Subcutaneous abdominal adipose tissue (tissue), 5 donors: ENCODE measurements at regions not wholly inside any gene's neighbourhood (a gene's known extent, or its start where the extent isn't known, plus 50 kb on each side); places are given as distances from the start of the nearest gene placed in this dataset.

Source experiments
- H3K27ac ChIP-seq: one replicate; pipeline ENCODE4 v1.7.0; 2013; ENCODE audit warnings: low read depth, mild to moderate bottlenecking, inconsistent platforms, low read length, moderate library complexity
- H3K27me3 ChIP-seq, 5 donors: one replicate each; pipeline ENCODE4 v1.7.0; 2013; ENCODE audit warnings: low read length in 5 of 5, inconsistent platforms in 1 of 5; ENCODE audit not compliant: control insufficient read depth in 5 of 5, insufficient read depth in 4 of 5
- H3K36me3 ChIP-seq, 5 donors: one replicate each; pipeline ENCODE4 v1.7.0; 2013; ENCODE audit warnings: low read length in 5 of 5; ENCODE audit not compliant: control insufficient read depth in 5 of 5, insufficient read depth in 5 of 5
- H3K4me1 ChIP-seq, 5 donors: one replicate each; pipeline ENCODE4 v1.7.0; 2013; ENCODE audit warnings: low read length in 5 of 5, mild to moderate bottlenecking in 3 of 5, moderate library complexity in 1 of 5; ENCODE audit not compliant: control insufficient read depth in 5 of 5, insufficient read depth in 5 of 5
- H3K4me3 ChIP-seq, 5 donors: one replicate each; pipeline ENCODE4 v1.7.0; 2013; ENCODE audit warnings: low read length in 5 of 5, low read depth in 1 of 5
- H3K9ac ChIP-seq, 5 donors: one replicate each; pipeline ENCODE4 v1.7.0; 2013; ENCODE audit warnings: low read length in 5 of 5, mild to moderate bottlenecking in 4 of 5, moderate library complexity in 3 of 5
- H3K9me3 ChIP-seq, 5 donors: one replicate each; pipeline ENCODE4 v1.7.0; 2013; ENCODE audit warnings: low read length in 5 of 5; ENCODE audit not compliant: control insufficient read depth in 5 of 5
- donor health status: healthy.
- donor health status: healthy.
- donor health status: healthy.
- donor health status: healthy.
- donor health status: healthy.

DNA sequence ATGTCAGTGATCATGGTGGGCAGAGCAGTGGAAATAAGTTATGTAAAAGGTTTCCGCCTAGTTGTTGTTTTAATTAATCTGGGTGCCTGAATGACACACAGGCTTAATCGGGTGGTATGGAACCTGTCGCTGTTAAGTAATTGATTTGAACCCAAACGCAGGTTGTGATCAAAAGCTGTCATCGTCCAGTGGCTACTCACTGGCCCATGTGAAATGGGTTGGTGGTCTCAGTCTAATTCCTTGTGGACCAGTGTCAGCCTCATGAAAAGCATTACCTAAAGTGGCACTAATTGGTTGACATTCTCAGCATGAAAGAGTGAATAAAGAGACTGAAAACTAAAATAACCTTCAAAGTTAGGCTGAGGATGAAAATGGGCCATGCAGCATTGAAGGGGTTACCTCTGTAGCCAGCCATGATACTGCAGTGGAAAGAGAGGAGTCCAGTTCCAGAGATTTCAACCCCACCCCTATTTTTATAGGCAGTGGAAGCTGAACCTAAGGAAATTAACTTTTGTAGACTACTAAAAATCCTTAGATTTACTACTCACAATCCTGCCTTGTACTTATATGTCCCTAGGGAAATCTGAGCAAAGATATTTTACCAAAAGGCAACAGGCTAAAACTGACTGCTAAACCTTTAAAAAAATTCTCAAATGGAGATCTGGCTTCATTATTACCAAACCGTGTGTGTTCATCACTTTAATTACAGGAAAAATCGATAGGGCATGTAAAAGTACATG lies 251.7 kb upstream of the TENM3 start:
- no peak overlapping the region for H3K27ac ChIP-seq
- no peak overlapping the region for H3K4me3 ChIP-seq
- no peaks in the 10 kb centered on the region for H3K36me3 ChIP-seq
- no peaks in the 10 kb centered on the region for H3K4me1 ChIP-seq
- H3K9me3 ChIP-seq = no peaks in the 10 kb centered on the region
- H3K27me3 ChIP-seq = no peaks in the 10 kb centered on the region
- H3K9ac ChIP-seq = no peak overlapping the region

DNA sequence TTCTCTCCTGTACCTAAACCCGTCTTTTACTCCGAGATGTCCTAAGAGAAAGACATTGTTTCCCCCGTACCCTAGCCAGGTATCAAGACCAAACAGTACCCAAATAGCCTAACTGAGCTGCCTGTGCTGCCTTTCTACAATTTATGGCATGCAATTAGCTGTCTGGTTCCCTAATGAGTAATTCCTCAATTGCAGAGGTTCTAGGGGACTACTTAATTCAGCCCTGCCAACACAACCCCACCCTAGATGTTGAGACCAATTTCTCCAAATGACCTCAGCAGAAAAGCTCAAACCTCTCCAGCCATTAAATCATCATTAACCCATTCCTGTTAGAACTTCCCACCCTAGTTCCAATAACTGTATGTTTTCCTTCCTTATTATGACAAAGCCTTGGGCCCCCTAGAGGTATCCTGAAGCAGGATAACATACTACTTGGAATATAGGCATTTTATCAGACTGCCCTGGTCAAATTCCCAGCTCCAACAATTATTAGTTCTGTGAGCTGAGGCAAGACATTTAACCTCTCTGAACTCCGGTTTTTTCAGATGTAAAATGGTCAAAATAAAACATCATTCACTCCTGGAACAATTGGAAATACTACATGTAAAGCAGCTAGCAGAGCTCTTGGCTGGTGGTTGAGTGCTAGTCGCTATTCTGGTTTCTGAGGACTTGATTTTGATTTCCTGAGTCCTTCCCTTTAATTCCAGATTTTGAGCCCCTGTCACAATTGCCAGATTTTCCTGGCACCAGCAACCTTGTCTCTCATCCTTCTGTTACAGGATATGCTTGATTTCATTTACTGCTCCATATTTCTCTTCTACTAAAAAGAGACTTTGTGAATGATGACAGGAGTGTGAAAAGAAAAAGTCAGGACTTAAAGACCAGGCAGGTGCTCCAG lies 244.6 kb upstream of the TENM3 start:
- no peaks in the 10 kb centered on the region for H3K4me1 ChIP-seq
- no peaks in the 10 kb centered on the region for H3K27me3 ChIP-seq
- no peaks in the 10 kb centered on the region for H3K36me3 ChIP-seq
- H3K9ac ChIP-seq = no peak overlapping the region
- H3K9me3 ChIP-seq = no peaks in the 10 kb centered on the region
- H3K4me3 ChIP-seq = no peak overlapping the region
- no peak overlapping the region for H3K27ac ChIP-seq

DNA sequence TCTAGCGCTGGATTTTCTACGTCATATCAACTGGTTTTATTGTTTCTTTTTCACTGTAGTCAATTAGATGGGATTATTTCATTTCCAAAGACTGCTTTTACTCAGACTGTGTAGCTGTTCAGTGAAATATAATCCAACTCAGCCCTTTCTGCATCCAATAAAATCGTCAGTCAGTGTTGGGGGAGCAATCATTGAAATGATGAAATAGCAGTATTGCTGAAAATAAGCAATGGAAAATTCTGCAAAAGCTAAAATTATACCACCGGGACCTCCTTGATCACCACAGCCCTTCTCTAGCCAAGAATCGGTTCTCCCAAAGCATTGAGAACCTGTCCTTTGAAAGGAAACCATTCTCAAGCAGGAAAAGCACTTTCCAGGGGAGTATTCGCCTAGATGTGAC lies 243.1 kb upstream of the TENM3 start:
- Histone ChIP-seq H3K4me3 (no peak overlapping the region), H3K27ac (no peak overlapping the region), H3K36me3 (no peaks in the 10 kb centered on the region), H3K4me1 (no peaks in the 10 kb centered on the region), H3K9me3 (no peaks in the 10 kb centered on the region), H3K9ac (no peak overlapping the region), H3K27me3 (no peaks in the 10 kb centered on the region)

- no peaks in the 10 kb centered on the region for H3K4me1 ChIP-seq
- H3K9ac ChIP-seq = no peak overlapping the region
- H3K27ac ChIP-seq = no peak overlapping the region
- no peak overlapping the region for H3K4me3 ChIP-seq
- no peaks in the 10 kb centered on the region for H3K9me3 ChIP-seq
- H3K27me3 ChIP-seq = no peaks in the 10 kb centered on the region
- no peaks in the 10 kb centered on the region for H3K36me3 ChIP-seq
Observed at GRCh38 chr4:182010876-182011275, 232.3 kb upstream of the TENM3 start.

DNA sequence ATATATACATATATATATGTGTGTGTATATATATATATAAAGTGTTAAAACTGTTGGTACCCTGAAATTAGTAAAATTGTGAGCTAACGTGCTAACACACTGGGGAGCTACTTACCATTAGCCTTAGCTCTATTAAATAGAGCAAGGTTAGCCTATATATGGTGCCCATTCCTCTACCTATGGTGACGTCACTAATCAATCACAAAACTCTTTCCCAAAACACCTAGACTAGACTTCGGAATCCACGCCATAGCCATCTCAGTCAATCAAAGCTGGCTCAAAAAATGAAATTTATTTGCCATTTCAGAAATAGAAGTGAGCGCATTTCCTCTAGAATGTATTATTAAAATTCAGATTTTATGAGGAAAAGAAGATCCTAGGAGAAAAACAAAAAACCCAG lies 229.0 kb upstream of the TENM3 start:
- no peak overlapping the region for H3K4me3 ChIP-seq
- H3K36me3 ChIP-seq = no peaks in the 10 kb centered on the region
- H3K9me3 ChIP-seq = peaks cover 0 to 4% (median 2%) of the 10 kb centered on the region in 5 donors
- H3K4me1 ChIP-seq = no peaks in the 10 kb centered on the region
- no peak overlapping the region for H3K27ac ChIP-seq
- H3K27me3 ChIP-seq = no peaks in the 10 kb centered on the region
- no peak overlapping the region for H3K9ac ChIP-seq

- H3K36me3 ChIP-seq = no peaks in the 10 kb centered on the region
- no peak overlapping the region for H3K4me3 ChIP-seq
- H3K9me3 ChIP-seq = peaks cover 0 to 5% (median 2%) of the 10 kb centered on the region in 5 donors
- H3K27ac ChIP-seq = no peak overlapping the region
- H3K9ac ChIP-seq = no peak overlapping the region
- H3K27me3 ChIP-seq = no peaks in the 10 kb centered on the region
- H3K4me1 ChIP-seq = no peaks in the 10 kb centered on the region
Observed at GRCh38 chr4:182015014-182015413, 228.2 kb upstream of the TENM3 start.

GRCh38 chr4:182015893-182016292 lies 227.3 kb upstream of the TENM3 start:
- no peak overlapping the region for H3K9ac ChIP-seq
- no peaks in the 10 kb centered on the region for H3K4me1 ChIP-seq
- H3K4me3 ChIP-seq = no peak overlapping the region
- no peak overlapping the region for H3K27ac ChIP-seq
- H3K36me3 ChIP-seq = no peaks in the 10 kb centered on the region
- no peaks in the 10 kb centered on the region for H3K27me3 ChIP-seq
- H3K9me3 ChIP-seq = peaks cover 0 to 5% (median 2%) of the 10 kb centered on the region in 5 donors

DNA sequence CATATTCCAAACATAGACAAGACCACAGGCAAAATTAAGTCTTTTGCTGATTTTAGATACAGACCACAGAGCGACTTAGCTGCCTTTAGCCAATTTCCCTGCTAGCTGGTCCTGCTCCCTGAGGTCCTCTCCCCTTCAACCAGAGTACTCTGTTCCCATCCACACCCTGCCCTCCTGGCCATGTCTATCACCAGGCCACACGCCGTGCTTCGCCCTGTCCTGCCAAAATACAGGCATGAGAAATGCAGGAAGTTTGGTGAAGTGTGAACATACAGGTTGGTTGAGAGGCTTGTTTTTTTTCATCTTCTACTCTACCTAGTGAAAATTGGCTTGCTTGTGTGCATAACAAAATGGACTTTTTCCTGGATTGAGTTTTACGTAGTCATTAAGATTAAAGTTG lies 226.2 kb upstream of the TENM3 start:
- no peaks in the 10 kb centered on the region for H3K4me1 ChIP-seq

GRCh38 chr4:182018691-182019090 lies 224.5 kb upstream of the TENM3 start:
- no peak overlapping the region for H3K27ac ChIP-seq
- peaks cover 0 to 5% (median 3%) of the 10 kb centered on the region in 5 donors for H3K9me3 ChIP-seq
- no peaks in the 10 kb centered on the region for H3K36me3 ChIP-seq
- H3K9ac ChIP-seq = no peak overlapping the region
- no peaks in the 10 kb centered on the region for H3K27me3 ChIP-seq
- H3K4me1 ChIP-seq = no peaks in the 10 kb centered on the region
- H3K4me3 ChIP-seq = no peak overlapping the region

More for the DNA sequence above, 226.2 kb upstream of the TENM3 start:
- Histone ChIP-seq H3K9me3 (peaks cover 0 to 5% (median 3%) of the 10 kb centered on the region in 5 donors), H3K27me3 (no peaks in the 10 kb centered on the region), H3K4me3 (no peak overlapping the region), H3K27ac (no peak overlapping the region), H3K36me3 (no peaks in the 10 kb centered on the region), H3K9ac (no peak overlapping the region)

- H3K4me3 ChIP-seq = no peak overlapping the region
- no peaks in the 10 kb centered on the region for H3K36me3 ChIP-seq
- no peaks in the 10 kb centered on the region for H3K27me3 ChIP-seq
- H3K4me1 ChIP-seq = no peaks in the 10 kb centered on the region
- H3K27ac ChIP-seq = no peak overlapping the region
- H3K9me3 ChIP-seq = peaks cover 0 to 5% (median 3%) of the 10 kb centered on the region in 5 donors
- H3K9ac ChIP-seq = no peak overlapping the region
Observed at GRCh38 chr4:182019148-182019652, 224.0 kb upstream of the TENM3 start.
